Uterus (tissue), 3 donors: ENCODE measurements at regions not wholly inside any gene's neighbourhood (a gene's known extent, or its start where the extent isn't known, plus 50 kb on each side); places are given as distances from the start of the nearest gene placed in this dataset.

Experiments used
- DNase-seq, 2 donors: peaks; one replicate each; pipeline ENCODE4 v3.0.0-alpha.2; 2019 to 2020
- H3K27ac ChIP-seq, 2 donors: fragments of 200-600 bp; sonication (generic); 1 replicate in 1 of 2; 2 replicates in 1 of 2; pipeline ENCODE4 v1.5.1; 2016 to 2018
- H3K27me3 ChIP-seq, 2 donors: fragments of 200-600 bp; sonication (generic); one replicate each; pipeline ENCODE4 v1.5.1; 2018 to 2019; ENCODE audit warnings: control low read depth in 1 of 2
- H3K36me3 ChIP-seq, 2 donors: fragments of 200-600 bp; sonication (generic); one replicate each; pipeline ENCODE4 v1.5.1; 2019; ENCODE audit warnings: control low read depth in 1 of 2
- H3K4me1 ChIP-seq, 2 donors: fragments of 200-600 bp; sonication (generic); one replicate each; pipeline ENCODE4 v1.5.1; 2018 to 2019; ENCODE audit warnings: control low read depth in 1 of 2
- H3K4me3 ChIP-seq, 2 donors: fragments of 200-600 bp; sonication (generic); 1 replicate in 1 of 2; 2 replicates in 1 of 2; pipeline ENCODE4 v1.5.1; 2018 to 2019; ENCODE audit warnings: mild to moderate bottlenecking in 1 of 2
- H3K9me3 ChIP-seq, 2 donors: fragments of 200-600 bp; sonication (generic); one replicate each; pipeline ENCODE4 v1.5.1; 2019; ENCODE audit warnings: control low read depth in 1 of 2
- CTCF ChIP-seq, 4 experiments: fragments of 200-600 bp in 2 of 4; fragments of 450-650 bp in 2 of 4; sonication (generic) in 2 of 4; IDR thresholded peaks; one replicate each; pipeline ENCODE4 v1.5.1; 2016 to 2019; ENCODE audit warnings: antibody characterized with exemption in 4 of 4, mild to moderate bottlenecking in 2 of 4, moderate library complexity in 1 of 4
- POLR2A ChIP-seq, 2 donors: fragments of 450-650 bp; IDR thresholded peaks; one replicate each; pipeline ENCODE4 v1.6.1; 2016; ENCODE audit warnings: antibody characterized with exemption in 2 of 2, mild to moderate bottlenecking in 1 of 2, moderate library complexity in 1 of 2
- intact Hi-C: fragments of 100-400 bp; cut with DNase I; formaldehyde crosslinking; loops from one replicate; pipeline ENCODE4 v1.15.1; 2023; ENCODE audit warnings: low total_unique reads
- donor health status: DM: yes; HTN: yes; CAD: no.

DNA sequence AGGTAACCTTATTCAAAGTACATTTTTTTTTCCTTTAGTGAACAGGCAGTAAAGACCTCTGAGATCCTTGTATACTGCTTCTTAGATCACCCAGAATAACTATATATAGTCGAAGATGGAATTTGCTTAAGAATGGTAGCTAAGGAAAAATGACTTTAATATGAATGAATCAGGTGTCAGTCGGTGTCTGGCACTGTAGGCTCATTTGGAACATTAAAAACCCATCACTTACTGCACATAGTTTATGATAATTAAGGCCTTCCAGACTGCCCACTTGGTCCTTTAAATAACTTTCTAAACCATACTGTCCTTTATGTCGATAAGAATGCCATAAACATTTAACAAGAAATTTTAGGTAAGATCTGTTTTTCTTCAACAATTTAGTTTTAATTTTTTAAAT, 981.8 kb downstream of the ROBO2 start:
- no peaks in the 10 kb centered on the region for H3K4me1 ChIP-seq

DNA sequence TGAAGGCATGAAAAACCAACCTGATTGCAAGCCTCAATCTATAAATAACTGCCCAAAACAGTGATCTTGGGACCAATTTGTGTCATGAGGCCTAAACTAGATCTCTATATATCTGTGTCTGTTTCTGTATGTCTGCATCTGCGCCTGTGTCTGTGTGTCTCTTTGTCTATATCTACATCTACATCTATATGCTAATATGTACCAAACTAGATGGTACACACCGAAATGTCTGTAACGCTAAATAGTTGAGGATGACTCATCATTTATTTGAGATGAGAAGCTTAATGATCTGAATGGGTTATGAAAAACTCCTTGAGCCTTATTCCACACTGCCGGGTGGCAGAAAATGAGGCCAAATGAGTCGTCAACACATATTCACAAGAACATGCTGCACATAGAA, 982.3 kb downstream of the ROBO2 start:
- Histone ChIP-seq H3K9me3 (no peaks in the 10 kb centered on the region), H3K4me3 (no peak overlapping the region), H3K4me1 (no peaks in the 10 kb centered on the region), H3K27me3 (no peaks in the 10 kb centered on the region), H3K27ac (no peak overlapping the region), H3K36me3 (no peaks in the 10 kb centered on the region)
- intact Hi-C loops: no loop called here
- DNase-seq: no peak
- TF ChIP-seq POLR2A (IDR thresholded peaks at IDR 0.05) (no peak), CTCF (IDR thresholded peaks at IDR 0.05) (no peak)

More for the DNA sequence above, 981.8 kb downstream of the ROBO2 start:
- Histone ChIP-seq H3K27me3 (no peaks in the 10 kb centered on the region), H3K27ac (no peak overlapping the region), H3K4me3 (no peak overlapping the region), H3K36me3 (no peaks in the 10 kb centered on the region), H3K9me3 (no peaks in the 10 kb centered on the region)
- DNase-seq: no peak
- intact Hi-C loops: no loop called here
- TF ChIP-seq CTCF (IDR thresholded peaks at IDR 0.05): no peak
- TF ChIP-seq POLR2A (IDR thresholded peaks at IDR 0.05): no peak

DNA sequence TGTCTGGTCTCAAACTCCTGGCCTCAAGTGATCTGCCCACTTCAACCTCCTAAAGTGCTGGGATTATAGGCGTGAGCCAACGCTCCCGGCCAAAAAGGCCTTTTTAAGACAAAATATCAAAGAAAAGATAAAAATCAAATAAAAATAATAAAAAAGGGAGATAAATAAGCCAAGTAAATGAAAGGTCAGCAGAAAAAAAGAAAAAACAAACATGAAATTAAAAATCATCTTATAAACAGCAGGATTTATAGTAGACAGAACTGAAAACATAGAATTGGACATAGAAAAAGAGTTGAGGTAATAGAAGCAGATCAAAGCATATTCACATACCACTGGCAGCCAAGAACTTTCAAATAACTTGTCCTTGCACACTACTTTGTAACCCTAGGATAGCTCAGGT, 983.4 kb downstream of the ROBO2 start:
- Histone ChIP-seq H3K36me3 (no peaks in the 10 kb centered on the region), H3K4me1 (no peaks in the 10 kb centered on the region), H3K9me3 (no peaks in the 10 kb centered on the region), H3K27me3 (no peaks in the 10 kb centered on the region), H3K27ac (no peak overlapping the region), H3K4me3 (no peak overlapping the region)
- no peak for TF ChIP-seq POLR2A (IDR thresholded peaks at IDR 0.05)
- TF ChIP-seq CTCF (IDR thresholded peaks at IDR 0.05): no peak
- DNase-seq: no peak
- intact Hi-C loops: no loop called here

GRCh38 chr3:78025916-78026315, 986.0 kb downstream of the ROBO2 start:
- DNase-seq: no peak
- Histone ChIP-seq H3K27me3 (no peaks in the 10 kb centered on the region), H3K4me3 (no peak overlapping the region), H3K27ac (no peak overlapping the region), H3K4me1 (no peaks in the 10 kb centered on the region), H3K36me3 (no peaks in the 10 kb centered on the region), H3K9me3 (no peaks in the 10 kb centered on the region)
- intact Hi-C loops: no loop called here
- TF ChIP-seq CTCF (IDR thresholded peaks at IDR 0.05) (no peak), POLR2A (IDR thresholded peaks at IDR 0.05) (no peak)

GRCh38 chr3:78026318-78026828, 986.5 kb downstream of the ROBO2 start:
- intact Hi-C loops: no loop called here
- H3K27me3 ChIP-seq: no peaks in the 10 kb centered on the region
- H3K9me3 ChIP-seq: no peaks in the 10 kb centered on the region
- H3K4me3 ChIP-seq: no peak overlapping the region
- H3K27ac ChIP-seq: no peak overlapping the region
- no peak for DNase-seq
- H3K4me1 ChIP-seq: no peaks in the 10 kb centered on the region
- H3K36me3 ChIP-seq: no peaks in the 10 kb centered on the region
- TF ChIP-seq CTCF (IDR thresholded peaks at IDR 0.05) (no peak), POLR2A (IDR thresholded peaks at IDR 0.05) (no peak)
